GM13977 (cell line): ENCODE measurements at regions not wholly inside any gene's neighbourhood (a gene's known extent, or its start where the extent isn't known, plus 50 kb on each side); places are given as distances from the start of the nearest gene placed in this dataset.

Experiments used
- DNase-seq: peaks from one replicate; pipeline ENCODE4 v3.0.0; 2012; ENCODE audit warnings: low spot score
- in situ Hi-C: fragments of 300-500 bp; cut with MboI; formaldehyde crosslinking; loops from one replicate; pipeline ENCODE4 v1.12.0; 2022; ENCODE audit warnings: low sequenced_read_pairs, low pct_unique_long_range_greater_than_20kb, mixed read lengths, inconsistent platforms; ENCODE audit not compliant: unreplicated experiment
- TF ChIP-seq, protein P1 (sequence below): IDR thresholded peaks from 2 replicates; pipeline ENCODE4 v1.5.1; 2012; ENCODE audit warnings: mild to moderate bottlenecking, control low read depth; ENCODE audit not compliant: insufficient read depth; ENCODE audit errors: extremely low read depth, missing control alignments

DNA sequence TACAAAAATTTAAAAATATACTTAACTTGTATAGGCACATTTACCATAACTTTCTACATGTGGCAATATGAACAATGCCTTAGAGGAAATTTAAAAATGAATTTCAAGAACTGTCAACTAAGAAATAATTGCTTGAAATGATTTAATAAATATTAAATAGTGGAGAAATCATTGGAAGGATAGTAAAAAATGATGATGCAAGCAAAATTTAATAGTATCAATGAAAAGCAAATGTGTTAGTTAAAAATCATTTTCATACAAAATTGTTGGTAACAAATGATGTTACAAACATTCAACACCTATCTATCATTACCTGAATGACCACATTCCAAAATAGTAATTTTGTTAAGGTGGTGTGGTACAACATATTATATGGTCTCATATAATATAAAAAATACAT is 331.0 kb downstream of the HAO1 start:
- DNase-seq = no peak
- TF ChIP-seq, protein P1, sequence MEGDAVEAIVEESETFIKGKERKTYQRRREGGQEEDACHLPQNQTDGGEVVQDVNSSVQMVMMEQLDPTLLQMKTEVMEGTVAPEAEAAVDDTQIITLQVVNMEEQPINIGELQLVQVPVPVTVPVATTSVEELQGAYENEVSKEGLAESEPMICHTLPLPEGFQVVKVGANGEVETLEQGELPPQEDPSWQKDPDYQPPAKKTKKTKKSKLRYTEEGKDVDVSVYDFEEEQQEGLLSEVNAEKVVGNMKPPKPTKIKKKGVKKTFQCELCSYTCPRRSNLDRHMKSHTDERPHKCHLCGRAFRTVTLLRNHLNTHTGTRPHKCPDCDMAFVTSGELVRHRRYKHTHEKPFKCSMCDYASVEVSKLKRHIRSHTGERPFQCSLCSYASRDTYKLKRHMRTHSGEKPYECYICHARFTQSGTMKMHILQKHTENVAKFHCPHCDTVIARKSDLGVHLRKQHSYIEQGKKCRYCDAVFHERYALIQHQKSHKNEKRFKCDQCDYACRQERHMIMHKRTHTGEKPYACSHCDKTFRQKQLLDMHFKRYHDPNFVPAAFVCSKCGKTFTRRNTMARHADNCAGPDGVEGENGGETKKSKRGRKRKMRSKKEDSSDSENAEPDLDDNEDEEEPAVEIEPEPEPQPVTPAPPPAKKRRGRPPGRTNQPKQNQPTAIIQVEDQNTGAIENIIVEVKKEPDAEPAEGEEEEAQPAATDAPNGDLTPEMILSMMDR = no peak
- in situ Hi-C loops = no loop called here

DNA sequence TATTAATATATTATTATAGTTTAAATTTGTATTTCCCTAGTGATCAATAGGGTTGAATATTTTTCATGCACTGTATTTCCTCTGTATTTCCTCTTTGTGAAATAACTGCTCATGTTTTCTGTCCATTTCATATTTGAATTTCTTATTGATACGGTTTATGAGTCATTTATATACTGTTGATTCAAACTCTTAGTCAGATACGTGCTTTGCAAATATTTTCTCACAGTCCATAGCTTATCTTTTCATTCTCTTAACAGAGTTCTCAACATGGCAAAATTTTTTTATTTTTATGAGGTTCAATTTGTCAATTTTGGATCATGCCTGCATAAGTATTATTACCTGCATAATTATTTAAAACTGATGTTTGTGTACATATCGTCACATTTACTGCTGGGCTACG is 329.6 kb downstream of the HAO1 start:
- DNase-seq = no peak
- in situ Hi-C loops = no loop called here
- TF ChIP-seq, protein P1 = no peak

DNA sequence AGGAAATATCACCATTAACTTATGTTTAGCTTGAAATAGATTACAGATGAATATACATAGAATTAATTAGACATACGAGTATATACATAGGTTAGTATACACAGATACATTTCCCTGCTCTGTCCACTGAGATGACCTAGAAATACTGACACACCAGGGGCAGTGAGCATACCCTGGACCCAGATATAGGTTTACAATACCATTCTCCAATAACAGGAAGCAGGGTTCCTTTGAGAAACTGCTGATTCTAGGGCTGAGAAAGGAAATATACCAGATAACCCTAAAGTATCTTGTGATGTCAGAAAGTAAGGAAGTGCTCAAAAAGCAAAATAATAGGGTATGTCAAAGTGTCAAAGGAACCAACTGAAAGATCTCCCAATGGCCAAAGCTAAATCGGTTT is 322.5 kb downstream of the HAO1 start:
- DNase-seq = no peak
- TF ChIP-seq, protein P1 = no peak
- in situ Hi-C loops = no loop called here

DNA sequence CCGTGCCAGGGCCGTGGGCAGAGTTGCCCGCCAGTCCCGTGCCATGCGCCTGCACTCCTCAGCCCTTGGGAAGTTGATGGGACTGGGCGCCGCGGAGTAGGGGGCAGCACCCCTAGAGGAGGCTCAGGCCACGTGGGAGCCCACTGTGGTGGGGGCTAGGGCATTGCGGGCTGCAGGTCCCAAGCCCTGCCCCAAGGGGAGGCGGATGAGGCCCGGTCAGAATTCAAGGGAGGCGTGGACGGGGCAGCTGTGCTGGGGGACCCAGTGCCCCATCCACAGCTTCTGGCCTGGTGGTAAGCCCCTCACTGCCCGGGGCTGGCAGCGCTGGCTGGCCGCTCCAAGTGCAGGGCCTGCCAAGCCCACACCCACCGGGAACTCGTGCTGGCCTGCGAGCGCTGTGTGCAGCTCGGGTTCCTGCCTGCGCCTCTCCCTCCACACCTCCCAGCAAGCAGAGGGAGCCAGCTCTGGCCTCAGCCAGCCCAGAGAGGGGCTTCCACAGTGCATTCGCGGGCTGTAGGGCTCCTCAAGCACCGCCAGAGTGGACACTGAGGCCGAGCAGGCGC is 317.8 kb downstream of the HAO1 start:
- in situ Hi-C loops = no loop called here
- no peak for DNase-seq
- TF ChIP-seq, protein P1 = no peak

DNA sequence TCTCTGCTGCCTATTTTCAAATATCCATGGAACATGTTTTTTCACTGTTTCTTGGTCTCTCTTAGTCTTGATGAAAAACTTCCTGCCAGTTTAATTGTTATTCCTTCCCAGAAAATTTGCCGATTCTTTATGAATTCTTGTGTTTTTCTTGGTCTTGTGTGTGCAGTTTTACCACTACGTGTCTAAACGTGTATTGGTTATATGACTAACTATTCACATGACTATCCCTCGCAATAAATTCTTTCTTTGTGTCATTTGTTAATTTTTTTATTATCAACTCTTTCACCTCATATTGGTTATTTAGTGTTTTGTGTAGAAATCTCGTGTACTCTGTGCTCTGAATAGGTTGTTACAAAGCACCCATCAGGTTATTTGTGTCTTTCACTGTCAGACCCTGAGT is 315.4 kb downstream of the HAO1 start:
- in situ Hi-C loops = no loop called here
- TF ChIP-seq, protein P1 = no peak

DNA sequence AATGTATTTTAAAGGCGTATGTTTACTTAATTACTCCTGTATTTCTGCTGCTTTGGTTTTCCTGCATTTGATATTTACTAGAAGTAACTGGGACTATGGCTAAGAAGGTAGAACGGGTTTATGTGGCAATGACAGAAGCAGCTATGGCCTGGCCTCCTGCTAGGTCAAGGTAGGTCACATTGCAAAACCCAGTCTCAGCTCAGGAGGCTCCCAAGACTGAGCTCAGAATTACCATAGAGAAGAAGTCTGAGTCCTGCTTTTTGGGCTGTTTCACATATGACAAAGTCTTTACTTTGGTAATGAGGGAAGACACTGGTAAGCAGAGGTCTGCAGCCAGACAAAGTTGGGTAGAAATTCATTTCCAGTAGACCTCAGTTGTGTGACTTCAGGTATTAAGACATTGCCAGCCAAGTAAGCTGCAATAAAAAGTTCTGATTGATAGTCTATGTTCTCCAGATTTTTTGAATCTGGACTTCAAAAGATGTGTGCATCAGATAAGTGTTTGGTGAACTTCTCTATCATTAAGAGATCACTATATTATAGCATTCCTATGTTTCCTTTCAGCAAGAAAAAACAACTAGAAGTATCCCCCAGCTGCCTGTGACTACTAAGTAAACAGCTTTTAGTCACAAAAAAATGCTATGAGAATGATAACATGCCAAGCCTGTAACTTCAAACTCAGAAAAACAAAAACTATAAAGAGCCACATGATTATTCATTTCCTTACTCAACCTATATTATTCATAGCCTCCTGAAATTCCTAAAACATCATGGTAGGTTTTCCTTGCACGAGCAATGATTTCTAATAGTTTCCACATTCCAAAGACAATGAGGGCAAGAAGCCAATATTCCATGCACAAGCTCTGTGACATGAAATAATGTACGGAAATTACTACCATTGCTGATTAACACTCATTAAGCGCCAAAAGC is 312.3 kb downstream of the HAO1 start:
- DNase-seq = no peak
- TF ChIP-seq, protein P1 = no peak
- in situ Hi-C loops = no loop called here

More for the DNA sequence above, 315.4 kb downstream of the HAO1 start:
- no peak for DNase-seq
